ENCODE measurements at regions not wholly inside any gene's neighbourhood (a gene's known extent, or its start where the extent isn't known, plus 50 kb on each side); places are given as distances from the start of the nearest gene placed in this dataset.

DNA sequence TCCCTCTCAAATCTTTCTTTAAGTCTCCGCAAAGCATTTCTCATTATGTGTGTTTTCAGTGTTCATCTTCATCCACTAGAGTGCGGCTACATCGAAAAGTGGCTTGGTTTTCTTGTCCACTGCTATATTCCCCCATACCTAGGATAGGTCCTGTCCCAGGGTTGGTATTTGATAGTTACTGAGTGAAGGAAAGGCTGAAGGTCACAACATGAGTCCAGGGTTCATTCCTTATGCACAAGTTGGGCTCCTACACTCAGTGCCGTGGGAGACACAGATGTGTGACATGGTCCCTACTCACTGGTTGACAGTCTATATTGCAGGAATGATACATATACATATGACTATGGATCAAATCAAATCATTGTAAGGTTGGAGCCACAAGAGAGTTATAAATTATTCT is 55.4 kb upstream of the RELL1 start:
- TF ChIP-seq, protein P1, sequence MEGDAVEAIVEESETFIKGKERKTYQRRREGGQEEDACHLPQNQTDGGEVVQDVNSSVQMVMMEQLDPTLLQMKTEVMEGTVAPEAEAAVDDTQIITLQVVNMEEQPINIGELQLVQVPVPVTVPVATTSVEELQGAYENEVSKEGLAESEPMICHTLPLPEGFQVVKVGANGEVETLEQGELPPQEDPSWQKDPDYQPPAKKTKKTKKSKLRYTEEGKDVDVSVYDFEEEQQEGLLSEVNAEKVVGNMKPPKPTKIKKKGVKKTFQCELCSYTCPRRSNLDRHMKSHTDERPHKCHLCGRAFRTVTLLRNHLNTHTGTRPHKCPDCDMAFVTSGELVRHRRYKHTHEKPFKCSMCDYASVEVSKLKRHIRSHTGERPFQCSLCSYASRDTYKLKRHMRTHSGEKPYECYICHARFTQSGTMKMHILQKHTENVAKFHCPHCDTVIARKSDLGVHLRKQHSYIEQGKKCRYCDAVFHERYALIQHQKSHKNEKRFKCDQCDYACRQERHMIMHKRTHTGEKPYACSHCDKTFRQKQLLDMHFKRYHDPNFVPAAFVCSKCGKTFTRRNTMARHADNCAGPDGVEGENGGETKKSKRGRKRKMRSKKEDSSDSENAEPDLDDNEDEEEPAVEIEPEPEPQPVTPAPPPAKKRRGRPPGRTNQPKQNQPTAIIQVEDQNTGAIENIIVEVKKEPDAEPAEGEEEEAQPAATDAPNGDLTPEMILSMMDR (IDR thresholded peaks at IDR 0.05; ENCODE audit: insufficient read depth, missing control alignments) = no peak
- no peak for DNase-seq (ENCODE audit: insufficient read length, low spot score)

DNA sequence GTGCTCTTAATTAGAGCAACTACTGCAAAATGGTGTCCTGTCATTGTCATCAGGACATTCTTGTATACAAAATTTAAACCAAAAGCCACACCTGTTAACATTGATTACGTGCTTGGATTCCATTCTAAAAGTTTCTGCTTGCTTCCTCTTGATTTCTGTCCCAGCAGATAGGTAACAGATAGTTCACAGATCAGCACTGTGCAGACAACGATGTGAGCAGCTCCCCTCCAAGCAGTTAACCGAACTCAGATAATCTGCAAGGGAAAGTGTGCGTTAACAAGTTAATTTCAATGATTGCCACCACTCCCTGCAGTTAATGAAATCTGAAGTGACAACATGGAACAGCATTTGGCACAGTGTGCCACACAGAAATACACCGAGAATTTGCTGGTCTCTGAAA is 54.4 kb upstream of the RELL1 start:
- DNase-seq (ENCODE audit: insufficient read length, low spot score) = no peak
- FAIRE-seq = no peak

More for the DNA sequence above, 55.4 kb upstream of the RELL1 start:
- FAIRE-seq = no peak

DNA sequence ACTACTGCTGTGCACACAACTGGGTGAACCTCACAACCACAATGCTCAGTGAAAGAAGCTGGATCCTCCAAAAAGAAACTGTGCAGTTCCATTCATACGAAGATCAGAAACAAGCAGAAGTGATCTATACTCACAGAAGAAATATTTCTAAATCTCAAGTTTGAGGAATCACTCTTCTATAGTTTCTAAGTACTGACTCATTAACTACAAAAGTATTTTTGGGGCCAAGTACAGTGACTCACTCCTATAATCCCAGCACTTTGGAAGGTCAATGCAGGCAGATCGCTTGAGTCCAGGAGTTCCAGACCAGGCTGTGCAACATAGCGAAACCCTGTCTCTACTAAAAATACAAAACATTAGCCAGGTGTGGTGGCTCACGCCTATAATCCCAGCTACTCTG is 51.3 kb upstream of the RELL1 start:
- no peak for DNase-seq (ENCODE audit: insufficient read length, low spot score)
- TF ChIP-seq, protein P1 (IDR thresholded peaks at IDR 0.05; ENCODE audit: insufficient read depth, missing control alignments) = no peak
- FAIRE-seq = no peak

More for the DNA sequence above, 54.4 kb upstream of the RELL1 start:
- TF ChIP-seq, protein P1 (IDR thresholded peaks at IDR 0.05; ENCODE audit: insufficient read depth, missing control alignments) = no peak
